ENCODE measurements at regions not wholly inside any gene's neighbourhood (a gene's known extent, or its start where the extent isn't known, plus 50 kb on each side); places are given as distances from the start of the nearest gene placed in this dataset.

GRCh38 chr19:28492621-28493020 is 720.3 kb downstream of the UQCRFS1 start:
- H3K4me3 ChIP-seq (ENCODE audit: low read length), result no peak overlapping the region
- H3K4me1 ChIP-seq (ENCODE audit: insufficient read depth, low read length), result peaks cover 8% of the 10 kb centered on the region
- H3K9me3 ChIP-seq (ENCODE audit: low read length), result no peaks in the 10 kb centered on the region
- H3K27me3 ChIP-seq (ENCODE audit: insufficient read depth, low read length), result no peaks in the 10 kb centered on the region
- no peak overlapping the region for H2AFZ ChIP-seq (ENCODE audit: low read depth, low read length)
- no peaks in the 10 kb centered on the region for H3K36me3 ChIP-seq (ENCODE audit: insufficient read depth, low read length)

GRCh38 chr19:28492201-28492600 is 720.8 kb downstream of the UQCRFS1 start:
- Histone ChIP-seq H3K9me3 (ENCODE audit: low read length) (no peaks in the 10 kb centered on the region), H3K4me3 (ENCODE audit: low read length) (no peak overlapping the region), H3K36me3 (ENCODE audit: insufficient read depth, low read length) (no peaks in the 10 kb centered on the region), H3K27me3 (ENCODE audit: insufficient read depth, low read length) (no peaks in the 10 kb centered on the region), H2AFZ (ENCODE audit: low read depth, low read length) (no peak overlapping the region), H3K4me1 (ENCODE audit: insufficient read depth, low read length) (peaks cover 8% of the 10 kb centered on the region)

GRCh38 chr19:28489776-28490175 is 723.2 kb downstream of the UQCRFS1 start:
- no peak overlapping the region for H3K4me3 ChIP-seq (ENCODE audit: low read length)
- H2AFZ ChIP-seq (ENCODE audit: low read depth, low read length), result no peak overlapping the region
- H3K36me3 ChIP-seq (ENCODE audit: insufficient read depth, low read length), result no peaks in the 10 kb centered on the region
- H3K4me1 ChIP-seq (ENCODE audit: insufficient read depth, low read length), result peaks cover 8% of the 10 kb centered on the region
- no peaks in the 10 kb centered on the region for H3K27me3 ChIP-seq (ENCODE audit: insufficient read depth, low read length)
- no peaks in the 10 kb centered on the region for H3K9me3 ChIP-seq (ENCODE audit: low read length)

- Histone ChIP-seq H3K4me1 (ENCODE audit: insufficient read depth, low read length) (peaks cover 4% of the 10 kb centered on the region), H3K27me3 (ENCODE audit: insufficient read depth, low read length) (no peaks in the 10 kb centered on the region), H3K9me3 (ENCODE audit: low read length) (no peaks in the 10 kb centered on the region), H2AFZ (ENCODE audit: low read depth, low read length) (no peak overlapping the region), H3K36me3 (ENCODE audit: insufficient read depth, low read length) (no peaks in the 10 kb centered on the region), H3K4me3 (ENCODE audit: low read length) (no peak overlapping the region)
Measured at GRCh38 chr19:28489126-28489660, 723.8 kb downstream of the UQCRFS1 start.

GRCh38 chr19:28487999-28488398 is 725.0 kb downstream of the UQCRFS1 start:
- Histone ChIP-seq H3K36me3 (ENCODE audit: insufficient read depth, low read length) (no peaks in the 10 kb centered on the region), H3K4me1 (ENCODE audit: insufficient read depth, low read length) (no peaks in the 10 kb centered on the region), H3K4me3 (ENCODE audit: low read length) (no peak overlapping the region), H3K27me3 (ENCODE audit: insufficient read depth, low read length) (no peaks in the 10 kb centered on the region), H3K9me3 (ENCODE audit: low read length) (no peaks in the 10 kb centered on the region), H2AFZ (ENCODE audit: low read depth, low read length) (no peak overlapping the region)

- H3K4me3 ChIP-seq (ENCODE audit: low read length), result no peak overlapping the region
- no peaks in the 10 kb centered on the region for H3K36me3 ChIP-seq (ENCODE audit: insufficient read depth, low read length)
- no peaks in the 10 kb centered on the region for H3K27me3 ChIP-seq (ENCODE audit: insufficient read depth, low read length)
- H3K4me1 ChIP-seq (ENCODE audit: insufficient read depth, low read length), result no peaks in the 10 kb centered on the region
- no peak overlapping the region for H2AFZ ChIP-seq (ENCODE audit: low read depth, low read length)
- no peaks in the 10 kb centered on the region for H3K9me3 ChIP-seq (ENCODE audit: low read length)
Measured at GRCh38 chr19:28486926-28487325, 726.0 kb downstream of the UQCRFS1 start.

- Histone ChIP-seq H3K27me3 (ENCODE audit: insufficient read depth, low read length) (no peaks in the 10 kb centered on the region), H3K4me3 (ENCODE audit: low read length) (no peak overlapping the region), H3K36me3 (ENCODE audit: insufficient read depth, low read length) (no peaks in the 10 kb centered on the region), H3K9me3 (ENCODE audit: low read length) (no peaks in the 10 kb centered on the region), H3K4me1 (ENCODE audit: insufficient read depth, low read length) (no peaks in the 10 kb centered on the region), H2AFZ (ENCODE audit: low read depth, low read length) (no peak overlapping the region)
Measured at GRCh38 chr19:28486473-28486872, 726.5 kb downstream of the UQCRFS1 start.

GRCh38 chr19:28485292-28485691 is 727.7 kb downstream of the UQCRFS1 start:
- Histone ChIP-seq H3K36me3 (ENCODE audit: insufficient read depth, low read length) (no peaks in the 10 kb centered on the region), H3K4me3 (ENCODE audit: low read length) (no peak overlapping the region), H3K27me3 (ENCODE audit: insufficient read depth, low read length) (no peaks in the 10 kb centered on the region), H3K4me1 (ENCODE audit: insufficient read depth, low read length) (no peaks in the 10 kb centered on the region), H2AFZ (ENCODE audit: low read depth, low read length) (no peak overlapping the region), H3K9me3 (ENCODE audit: low read length) (no peaks in the 10 kb centered on the region)

GRCh38 chr19:28483197-28483596 is 729.8 kb downstream of the UQCRFS1 start:
- Histone ChIP-seq H3K27me3 (ENCODE audit: insufficient read depth, low read length) (no peaks in the 10 kb centered on the region), H2AFZ (ENCODE audit: low read depth, low read length) (no peak overlapping the region), H3K9me3 (ENCODE audit: low read length) (no peaks in the 10 kb centered on the region), H3K4me1 (ENCODE audit: insufficient read depth, low read length) (no peaks in the 10 kb centered on the region), H3K4me3 (ENCODE audit: low read length) (no peak overlapping the region), H3K36me3 (ENCODE audit: insufficient read depth, low read length) (no peaks in the 10 kb centered on the region)

- Histone ChIP-seq H3K9me3 (ENCODE audit: low read length) (no peaks in the 10 kb centered on the region), H3K4me3 (ENCODE audit: low read length) (no peak overlapping the region), H3K4me1 (ENCODE audit: insufficient read depth, low read length) (no peaks in the 10 kb centered on the region), H3K36me3 (ENCODE audit: insufficient read depth, low read length) (no peaks in the 10 kb centered on the region), H3K27me3 (ENCODE audit: insufficient read depth, low read length) (no peaks in the 10 kb centered on the region), H2AFZ (ENCODE audit: low read depth, low read length) (no peak overlapping the region)
Measured at GRCh38 chr19:28482221-28482620, 730.7 kb downstream of the UQCRFS1 start.

GRCh38 chr19:28481674-28482073 is 731.3 kb downstream of the UQCRFS1 start:
- no peaks in the 10 kb centered on the region for H3K36me3 ChIP-seq (ENCODE audit: insufficient read depth, low read length)
- H3K4me3 ChIP-seq (ENCODE audit: low read length), result no peak overlapping the region
- H3K4me1 ChIP-seq (ENCODE audit: insufficient read depth, low read length), result no peaks in the 10 kb centered on the region
- H3K9me3 ChIP-seq (ENCODE audit: low read length), result no peaks in the 10 kb centered on the region
- H3K27me3 ChIP-seq (ENCODE audit: insufficient read depth, low read length), result no peaks in the 10 kb centered on the region
- H2AFZ ChIP-seq (ENCODE audit: low read depth, low read length), result no peak overlapping the region

- Histone ChIP-seq H3K4me3 (ENCODE audit: low read length) (no peak overlapping the region), H3K4me1 (ENCODE audit: insufficient read depth, low read length) (no peaks in the 10 kb centered on the region), H3K36me3 (ENCODE audit: insufficient read depth, low read length) (no peaks in the 10 kb centered on the region), H3K9me3 (ENCODE audit: low read length) (no peaks in the 10 kb centered on the region), H3K27me3 (ENCODE audit: insufficient read depth, low read length) (no peaks in the 10 kb centered on the region), H2AFZ (ENCODE audit: low read depth, low read length) (no peak overlapping the region)
Measured at GRCh38 chr19:28475525-28475924, 737.4 kb downstream of the UQCRFS1 start.

GRCh38 chr19:28472843-28473242 is 740.1 kb downstream of the UQCRFS1 start:
- no peaks in the 10 kb centered on the region for H3K27me3 ChIP-seq (ENCODE audit: insufficient read depth, low read length)
- H3K36me3 ChIP-seq (ENCODE audit: insufficient read depth, low read length), result no peaks in the 10 kb centered on the region
- no peaks in the 10 kb centered on the region for H3K9me3 ChIP-seq (ENCODE audit: low read length)
- no peak overlapping the region for H3K4me3 ChIP-seq (ENCODE audit: low read length)
- H3K4me1 ChIP-seq (ENCODE audit: insufficient read depth, low read length), result no peaks in the 10 kb centered on the region
- no peak overlapping the region for H2AFZ ChIP-seq (ENCODE audit: low read depth, low read length)

- no peaks in the 10 kb centered on the region for H3K9me3 ChIP-seq (ENCODE audit: low read length)
- no peak overlapping the region for H3K4me3 ChIP-seq (ENCODE audit: low read length)
- no peaks in the 10 kb centered on the region for H3K27me3 ChIP-seq (ENCODE audit: insufficient read depth, low read length)
- no peak overlapping the region for H2AFZ ChIP-seq (ENCODE audit: low read depth, low read length)
- H3K36me3 ChIP-seq (ENCODE audit: insufficient read depth, low read length), result no peaks in the 10 kb centered on the region
- no peaks in the 10 kb centered on the region for H3K4me1 ChIP-seq (ENCODE audit: insufficient read depth, low read length)
Measured at GRCh38 chr19:28471731-28472510, 741.0 kb downstream of the UQCRFS1 start.

Measured in neuron (in vitro differentiated cells).